ENCODE measurements at regions not wholly inside any gene's neighbourhood (a gene's known extent, or its start where the extent isn't known, plus 50 kb on each side); places are given as distances from the start of the nearest gene placed in this dataset.

- Histone ChIP-seq H3K79me2 (ENCODE audit: control insufficient read depth, insufficient read depth, low read length) (peaks cover 2% of the 10 kb centered on the region), H3K36me3 (ENCODE audit: control insufficient read depth, insufficient read depth, low read length) (no peaks in the 10 kb centered on the region), H4K5ac (ENCODE audit: low read length) (no peak overlapping the region), H2BK15ac (replicated peaks; ENCODE audit: low read depth) (no peak overlapping the region), H3K27me3 (ENCODE audit: insufficient read depth, low read length, poor library complexity) (no peaks in the 10 kb centered on the region), H2BK120ac (ENCODE audit: low read depth, low read length) (no peak overlapping the region), H3K4me3 (ENCODE audit: low read length) (no peak overlapping the region), H2AK5ac (ENCODE audit: low read length) (no peak overlapping the region), H3K23ac (ENCODE audit: low read length) (no peak overlapping the region), H3K27ac (ENCODE audit: low read depth, low read length) (no peak overlapping the region), H3K56ac (ENCODE audit: low read length) (no peak overlapping the region), H3K18ac (ENCODE audit: low read length) (no peak overlapping the region), H2BK5ac (ENCODE audit: low read length) (no peak overlapping the region), H3K4ac (ENCODE audit: low read depth, low read length) (no peak overlapping the region), H3K4me1 (ENCODE audit: control insufficient read depth, low read depth, low read length) (peaks cover 5% of the 10 kb centered on the region), H3K4me2 (ENCODE audit: low read length) (no peak overlapping the region), H3K79me1 (ENCODE audit: low read length) (peaks cover 2% of the 10 kb centered on the region), H3K9ac (ENCODE audit: low read length) (no peak overlapping the region), H4K8ac (ENCODE audit: low read depth, low read length) (no peak overlapping the region)
- no peak for DNase-seq
- WGBS (ENCODE audit: extremely low coverage, insufficient coverage, low lambda C conversion rate) = no CpG with 5 or more reads among the region's 5 CpGs
Measured at GRCh38 chr6:22020299-22021003, 276.4 kb downstream of the PRL start.

- Histone ChIP-seq H2BK5ac (ENCODE audit: low read length) (no peak overlapping the region), H4K8ac (ENCODE audit: low read depth, low read length) (no peak overlapping the region), H3K4me1 (ENCODE audit: control insufficient read depth, low read depth, low read length) (peaks cover 11% of the 10 kb centered on the region), H3K79me2 (ENCODE audit: control insufficient read depth, insufficient read depth, low read length) (no peaks in the 10 kb centered on the region), H3K9ac (ENCODE audit: low read length) (no peak overlapping the region), H3K79me1 (ENCODE audit: low read length) (no peaks in the 10 kb centered on the region), H3K23ac (ENCODE audit: low read length) (no peak overlapping the region), H3K4me2 (ENCODE audit: low read length) (no peak overlapping the region), H3K56ac (ENCODE audit: low read length) (no peak overlapping the region), H3K18ac (ENCODE audit: low read length) (no peak overlapping the region), H3K4ac (ENCODE audit: low read depth, low read length) (no peak overlapping the region), H2BK120ac (ENCODE audit: low read depth, low read length) (no peak overlapping the region), H3K27me3 (ENCODE audit: insufficient read depth, low read length, poor library complexity) (no peaks in the 10 kb centered on the region), H2BK15ac (replicated peaks; ENCODE audit: low read depth) (no peak overlapping the region), H3K27ac (ENCODE audit: low read depth, low read length) (no peak overlapping the region), H2AK5ac (ENCODE audit: low read length) (no peak overlapping the region), H3K4me3 (ENCODE audit: low read length) (no peak overlapping the region), H4K5ac (ENCODE audit: low read length) (no peak overlapping the region), H3K36me3 (ENCODE audit: control insufficient read depth, insufficient read depth, low read length) (no peaks in the 10 kb centered on the region)
- no peak for DNase-seq
- WGBS (ENCODE audit: extremely low coverage, insufficient coverage, low lambda C conversion rate) = no CpG with 5 or more reads among the region's 1 CpG
Measured at GRCh38 chr6:22021966-22022365, 274.9 kb downstream of the PRL start.

DNA sequence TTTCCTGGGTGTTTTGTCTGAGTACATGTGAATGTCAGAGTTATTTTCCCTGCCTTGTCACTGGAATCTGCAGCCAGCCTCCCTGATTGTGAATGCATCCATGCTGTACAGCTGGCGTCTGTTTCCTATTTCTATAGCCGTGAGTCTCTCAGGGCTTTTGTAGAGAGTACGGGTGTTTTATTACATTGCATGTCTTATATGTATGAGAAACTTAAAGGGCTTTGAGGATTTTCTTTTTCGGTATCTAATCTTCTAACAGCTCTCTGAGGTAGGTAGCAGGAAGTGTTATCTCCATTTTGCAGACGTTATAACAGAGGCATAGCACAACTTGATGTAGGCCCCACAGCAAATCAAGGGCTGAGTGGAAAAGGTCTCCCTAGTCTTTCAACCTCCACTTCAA is 272.9 kb downstream of the PRL start:
- Histone ChIP-seq H4K5ac (ENCODE audit: low read length) (no peak overlapping the region), H3K79me2 (ENCODE audit: control insufficient read depth, insufficient read depth, low read length) (no peaks in the 10 kb centered on the region), H3K18ac (ENCODE audit: low read length) (peak overlapping the region; percentile 63), H3K56ac (ENCODE audit: low read length) (no peak overlapping the region), H3K9ac (ENCODE audit: low read length) (no peak overlapping the region), H2AK5ac (ENCODE audit: low read length) (no peak overlapping the region), H3K27me3 (ENCODE audit: insufficient read depth, low read length, poor library complexity) (no peaks in the 10 kb centered on the region), H2BK120ac (ENCODE audit: low read depth, low read length) (no peak overlapping the region), H3K4me1 (ENCODE audit: control insufficient read depth, low read depth, low read length) (peaks cover 11% of the 10 kb centered on the region), H3K79me1 (ENCODE audit: low read length) (peaks cover 4% of the 10 kb centered on the region), H2BK5ac (ENCODE audit: low read length) (no peak overlapping the region), H3K27ac (ENCODE audit: low read depth, low read length) (peak overlapping the region; percentile 43), H3K36me3 (ENCODE audit: control insufficient read depth, insufficient read depth, low read length) (no peaks in the 10 kb centered on the region), H3K4ac (ENCODE audit: low read depth, low read length) (no peak overlapping the region), H2BK15ac (replicated peaks; ENCODE audit: low read depth) (no peak overlapping the region), H4K8ac (ENCODE audit: low read depth, low read length) (peak overlapping the region; percentile 43), H3K4me3 (ENCODE audit: low read length) (no peak overlapping the region), H3K23ac (ENCODE audit: low read length) (no peak overlapping the region), H3K4me2 (ENCODE audit: low read length) (no peak overlapping the region)
- WGBS (ENCODE audit: extremely low coverage, insufficient coverage, low lambda C conversion rate) = no CpG with 5 or more reads among the region's 5 CpGs
- no peak for DNase-seq

GRCh38 chr6:22024973-22025467 is 271.8 kb downstream of the PRL start:
- Histone ChIP-seq H3K4ac (ENCODE audit: low read depth, low read length) (peak overlapping the region; percentile 22), H3K23ac (ENCODE audit: low read length) (no peak overlapping the region), H2BK5ac (ENCODE audit: low read length) (peak overlapping the region; percentile 86), H3K4me3 (ENCODE audit: low read length) (no peak overlapping the region), H2BK15ac (replicated peaks; ENCODE audit: low read depth) (peak overlapping the region; percentile 75), H3K27me3 (ENCODE audit: insufficient read depth, low read length, poor library complexity) (no peaks in the 10 kb centered on the region), H3K4me1 (ENCODE audit: control insufficient read depth, low read depth, low read length) (peaks cover 11% of the 10 kb centered on the region), H3K79me2 (ENCODE audit: control insufficient read depth, insufficient read depth, low read length) (no peaks in the 10 kb centered on the region), H3K36me3 (ENCODE audit: control insufficient read depth, insufficient read depth, low read length) (no peaks in the 10 kb centered on the region), H3K27ac (ENCODE audit: low read depth, low read length) (peak overlapping the region; percentile 96), H4K8ac (ENCODE audit: low read depth, low read length) (no peak overlapping the region), H3K79me1 (ENCODE audit: low read length) (peaks cover 4% of the 10 kb centered on the region), H2AK5ac (ENCODE audit: low read length) (no peak overlapping the region), H4K5ac (ENCODE audit: low read length) (no peak overlapping the region), H3K18ac (ENCODE audit: low read length) (peak overlapping the region; percentile 94), H3K4me2 (ENCODE audit: low read length) (no peak overlapping the region), H3K9ac (ENCODE audit: low read length) (peak overlapping the region; percentile 45), H3K56ac (ENCODE audit: low read length) (peak overlapping the region; percentile 80), H2BK120ac (ENCODE audit: low read depth, low read length) (peak overlapping the region; percentile 18)
- no CpG with 5 or more reads among the region's 4 CpGs for WGBS (ENCODE audit: extremely low coverage, insufficient coverage, low lambda C conversion rate)
- no peak for DNase-seq

DNA sequence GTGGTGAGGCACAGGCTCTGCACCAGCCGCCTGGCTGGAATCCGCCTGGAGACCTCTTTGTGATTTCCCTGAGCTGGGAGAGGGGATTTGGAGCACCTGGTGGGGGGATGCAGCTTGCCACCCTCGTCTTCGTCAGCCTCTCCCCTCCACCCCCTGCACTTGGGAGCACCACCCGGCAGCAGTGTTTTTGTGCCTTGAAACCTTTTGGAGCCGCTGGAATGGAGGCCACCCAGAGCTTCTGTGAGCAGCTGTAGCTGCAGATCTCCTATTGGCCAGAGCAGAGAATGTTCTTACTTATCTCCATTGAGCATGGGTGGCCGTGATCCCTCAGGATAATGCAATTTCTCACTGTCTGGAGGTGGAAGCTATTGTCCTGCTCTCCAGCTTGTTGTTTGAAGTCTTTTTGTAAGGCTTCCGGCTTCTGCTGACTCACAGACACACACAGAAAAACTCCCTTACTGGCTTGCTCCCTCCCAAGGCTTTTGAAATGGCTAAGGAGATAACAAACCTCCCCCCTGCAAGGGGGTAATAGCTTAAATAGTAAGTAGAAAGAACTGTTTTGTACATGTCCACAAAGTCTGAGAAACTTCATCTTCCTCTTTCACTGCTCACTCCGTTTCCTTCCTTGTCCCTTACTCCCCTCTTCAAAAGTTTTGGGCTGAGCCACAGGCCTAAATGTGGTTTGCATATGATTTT is 271.2 kb downstream of the PRL start:
- WGBS (ENCODE audit: extremely low coverage, insufficient coverage, low lambda C conversion rate) = no CpG with 5 or more reads among the region's 9 CpGs
- Histone ChIP-seq H3K79me2 (ENCODE audit: control insufficient read depth, insufficient read depth, low read length) (no peaks in the 10 kb centered on the region), H2BK120ac (ENCODE audit: low read depth, low read length) (peak overlapping the region; percentile 82), H2AK5ac (ENCODE audit: low read length) (no peak overlapping the region), H3K4me3 (ENCODE audit: low read length) (no peak overlapping the region), H2BK5ac (ENCODE audit: low read length) (peak overlapping the region; percentile 86), H3K56ac (ENCODE audit: low read length) (peak overlapping the region; percentile 80), H3K9ac (ENCODE audit: low read length) (peak overlapping the region; percentile 45), H3K4ac (ENCODE audit: low read depth, low read length) (peak overlapping the region; percentile 55), H3K4me1 (ENCODE audit: control insufficient read depth, low read depth, low read length) (peaks cover 11% of the 10 kb centered on the region), H4K8ac (ENCODE audit: low read depth, low read length) (peak overlapping the region; percentile 93), H3K18ac (ENCODE audit: low read length) (peak overlapping the region; percentile 97), H2BK15ac (replicated peaks; ENCODE audit: low read depth) (peak overlapping the region; percentile 96), H3K27me3 (ENCODE audit: insufficient read depth, low read length, poor library complexity) (no peaks in the 10 kb centered on the region), H3K79me1 (ENCODE audit: low read length) (peaks cover 4% of the 10 kb centered on the region), H3K27ac (ENCODE audit: low read depth, low read length) (peak overlapping the region; percentile 96), H3K23ac (ENCODE audit: low read length) (no peak overlapping the region), H3K36me3 (ENCODE audit: control insufficient read depth, insufficient read depth, low read length) (no peaks in the 10 kb centered on the region), H3K4me2 (ENCODE audit: low read length) (no peak overlapping the region), H4K5ac (ENCODE audit: low read length) (peak overlapping the region; percentile 74)
- peak; percentile 98 for DNase-seq

Measured in mesendoderm (in vitro differentiated cells).